Fibroblast of gingiva (primary cell): ENCODE measurements at regions not wholly inside any gene's neighbourhood (a gene's known extent, or its start where the extent isn't known, plus 50 kb on each side); places are given as distances from the start of the nearest gene placed in this dataset.

ENCODE experiments used
- DNase-seq: peaks from one replicate; pipeline ENCODE4 v3.0.0-alpha.2; 2011; ENCODE audit warnings: low read depth

DNA sequence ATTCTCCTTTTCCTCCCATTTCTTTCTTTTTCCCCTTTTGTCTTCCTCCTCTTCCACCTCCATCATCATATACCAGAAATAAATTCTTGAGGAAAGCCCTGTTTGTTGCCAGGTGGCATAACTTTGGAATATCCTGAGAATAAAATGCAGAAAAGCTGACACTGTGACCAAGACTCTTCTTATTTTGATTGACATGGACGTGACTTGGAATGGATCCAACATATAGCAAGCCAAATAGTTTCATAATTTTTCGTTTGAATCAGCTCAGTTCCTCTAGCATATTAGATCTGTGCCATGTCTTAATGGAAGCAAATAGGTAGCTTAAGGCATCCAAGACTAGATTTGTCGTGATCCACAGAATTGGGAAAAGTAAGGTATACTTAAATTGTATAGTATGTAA lies 354.7 kb upstream of the FIGN start:
- DNase-seq, result no peak

DNA sequence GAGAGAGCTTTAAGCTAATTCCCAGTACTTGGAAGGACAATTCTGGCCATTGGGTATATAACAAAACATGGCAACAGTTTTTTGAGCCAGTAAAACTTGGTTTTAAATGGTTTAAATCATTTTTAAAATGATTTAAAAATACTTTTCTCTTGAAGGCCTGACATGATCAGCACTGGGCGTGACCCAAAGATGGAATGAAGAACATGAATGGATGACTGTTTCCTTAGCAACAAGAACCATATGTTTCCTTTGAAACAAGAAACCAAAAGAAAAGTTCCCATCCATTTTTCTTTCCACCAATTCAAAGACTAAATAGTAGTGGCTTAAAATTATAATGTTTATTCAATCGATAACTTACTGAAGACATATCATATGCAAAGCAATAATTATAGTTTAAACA lies 348.3 kb upstream of the FIGN start:
- DNase-seq, result no peak

DNA sequence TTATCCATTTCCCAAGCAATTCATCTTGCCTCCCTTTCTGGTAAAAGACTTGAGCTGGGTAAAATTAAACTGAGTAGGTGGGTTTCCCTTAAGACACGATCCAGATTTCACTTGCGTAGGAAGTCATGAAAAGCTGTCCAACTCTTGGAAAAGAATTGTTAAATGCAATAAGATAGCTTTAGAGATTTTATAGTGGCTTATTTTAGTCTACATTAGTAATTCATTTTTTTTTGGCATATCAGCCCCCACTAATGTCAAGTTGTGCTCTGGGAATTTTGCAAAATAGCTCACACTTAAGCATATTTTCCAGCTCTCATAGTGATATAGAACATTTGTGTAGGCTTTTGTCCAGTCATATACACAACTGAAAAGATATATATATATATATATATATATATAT lies 344.7 kb upstream of the FIGN start:
- DNase-seq, result no peak

DNA sequence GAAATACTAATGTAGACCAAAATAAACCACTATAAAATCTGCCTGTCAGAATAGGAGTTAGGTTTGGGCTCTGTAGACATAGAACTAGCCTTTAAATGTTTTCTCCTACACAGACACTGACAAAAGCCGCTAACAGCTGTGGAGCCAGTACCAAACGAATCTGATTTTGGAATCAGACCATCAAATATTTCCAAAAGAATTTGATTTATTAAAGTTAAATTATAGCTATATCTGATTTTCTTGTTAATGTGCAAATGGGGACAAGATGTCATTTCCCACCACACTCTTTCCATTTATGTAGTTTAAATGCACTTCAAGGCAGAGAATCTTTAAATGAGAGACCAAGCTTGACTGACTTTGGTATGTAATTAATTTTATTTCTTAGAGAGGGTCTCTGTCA lies 343.4 kb upstream of the FIGN start:
- DNase-seq, result no peak

DNA sequence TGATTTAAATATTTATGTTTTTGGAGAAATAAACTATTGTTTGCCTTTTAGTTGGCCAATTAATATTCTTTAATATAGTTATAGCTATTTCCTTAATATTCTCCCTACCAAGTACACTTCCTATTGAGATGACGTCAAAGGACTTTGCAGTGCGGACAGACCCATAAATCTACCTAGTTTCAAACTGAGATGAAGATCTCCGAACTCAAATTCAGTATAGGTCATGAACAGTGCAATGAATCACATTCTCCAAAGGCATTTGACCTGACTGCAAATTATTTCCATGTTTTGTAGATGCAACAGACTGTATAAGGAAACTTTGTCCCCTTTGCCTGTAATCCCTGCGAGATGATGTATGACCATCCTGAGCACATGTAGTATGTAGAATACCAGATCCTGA lies 342.6 kb upstream of the FIGN start:
- DNase-seq, result no peak

- DNase-seq, result peak; percentile 27
Measured at GRCh38 chr2:164073101-164074074, 337.6 kb upstream of the FIGN start.

- no peak for DNase-seq
Measured at GRCh38 chr2:164069540-164069939, 333.7 kb upstream of the FIGN start.

GRCh38 chr2:164068063-164068462 lies 332.3 kb upstream of the FIGN start:
- no peak for DNase-seq

- DNase-seq, result no peak
Measured at GRCh38 chr2:164066095-164066494, 330.3 kb upstream of the FIGN start.

GRCh38 chr2:164065038-164065437 lies 329.2 kb upstream of the FIGN start:
- DNase-seq, result no peak

- DNase-seq, result peak; percentile 9
Measured at GRCh38 chr2:164061129-164061746, 325.4 kb upstream of the FIGN start.

GRCh38 chr2:164060031-164060430 lies 324.2 kb upstream of the FIGN start:
- DNase-seq, result no peak

DNA sequence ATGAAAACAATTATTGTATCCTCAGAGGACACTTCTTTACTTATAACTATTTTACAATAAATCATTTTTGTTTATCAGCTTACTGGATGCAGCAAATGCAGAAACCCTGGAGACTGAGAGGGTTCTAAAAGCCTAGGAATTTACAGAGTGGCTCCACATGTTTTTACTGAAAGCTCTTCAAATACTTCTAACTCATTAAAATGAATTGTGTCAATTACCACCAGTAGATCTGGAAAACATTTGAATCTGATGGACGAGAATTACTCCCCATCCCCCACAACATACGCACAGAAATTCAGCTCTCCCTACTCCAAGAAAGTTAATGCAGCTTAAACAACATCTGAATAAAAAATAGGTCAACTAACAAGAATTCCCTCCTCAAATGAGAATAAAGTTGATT lies 319.8 kb upstream of the FIGN start:
- no peak for DNase-seq

DNA sequence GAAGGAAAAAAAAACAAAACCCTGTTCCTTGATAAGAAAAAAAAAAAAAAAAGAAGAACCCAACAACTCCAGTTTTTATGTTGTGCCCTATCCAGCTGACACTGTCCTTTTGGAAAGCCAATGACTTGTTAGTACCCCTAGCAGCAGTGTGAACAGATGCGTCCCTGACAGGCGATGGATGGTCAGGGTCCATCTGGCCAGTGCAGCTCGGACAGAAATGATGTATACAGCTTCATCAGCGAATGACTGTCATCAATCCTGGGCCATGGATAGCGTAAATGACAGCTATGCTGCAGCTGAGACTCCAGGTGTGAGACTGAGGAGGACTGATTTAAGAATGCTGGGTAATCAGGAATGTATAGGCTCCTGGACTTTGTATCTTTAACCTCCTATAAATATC lies 318.8 kb upstream of the FIGN start:
- DNase-seq, result no peak

GRCh38 chr2:164053021-164053420 lies 317.2 kb upstream of the FIGN start:
- DNase-seq, result no peak

GRCh38 chr2:164052006-164052405 lies 316.2 kb upstream of the FIGN start:
- DNase-seq, result no peak

GRCh38 chr2:164048729-164049128 lies 312.9 kb upstream of the FIGN start:
- DNase-seq, result no peak

GRCh38 chr2:164046040-164046439 lies 310.2 kb upstream of the FIGN start:
- DNase-seq, result no peak

DNA sequence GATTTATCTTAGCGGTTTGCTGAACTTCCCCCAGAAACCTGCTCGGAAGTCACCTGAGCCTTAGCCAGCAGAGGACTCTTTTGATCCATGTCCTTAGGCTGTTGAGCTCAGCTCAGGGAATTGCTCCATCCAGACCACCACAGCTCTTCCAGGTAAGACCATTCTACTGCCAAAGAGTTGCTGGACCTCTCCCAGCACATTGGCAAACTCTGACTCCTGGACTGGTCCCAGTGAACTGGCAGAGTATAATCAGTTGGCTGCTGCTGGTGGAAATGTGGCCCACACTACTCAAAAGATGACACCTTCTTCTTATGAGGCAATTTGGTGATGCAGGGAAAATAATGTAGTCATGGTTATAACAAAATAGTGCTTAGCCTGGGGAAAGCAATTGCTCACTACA lies 308.8 kb upstream of the FIGN start:
- peak; percentile 21 for DNase-seq

GRCh38 chr2:164039270-164039669 lies 303.5 kb upstream of the FIGN start:
- DNase-seq, result no peak

DNA sequence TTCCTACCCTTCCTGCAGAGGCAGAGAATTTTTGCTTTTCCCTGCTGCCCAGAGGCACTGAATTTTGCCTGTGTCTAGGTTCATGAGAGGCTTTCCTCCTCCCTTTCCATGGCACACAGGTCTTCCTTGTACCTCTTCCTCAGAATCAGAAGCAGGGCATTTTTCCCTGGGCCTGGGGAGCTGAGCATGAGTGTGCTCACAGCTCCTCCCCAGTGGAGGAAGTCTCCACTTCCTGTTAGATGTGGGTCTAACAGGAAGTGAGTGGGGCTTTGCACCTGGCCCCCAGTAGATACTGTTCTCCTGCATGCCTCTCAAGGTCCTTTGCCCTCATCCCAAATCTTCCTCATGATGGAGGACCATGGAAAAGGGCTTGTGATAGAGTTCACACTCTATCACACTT lies 297.2 kb upstream of the FIGN start:
- DNase-seq, result no peak

DNA sequence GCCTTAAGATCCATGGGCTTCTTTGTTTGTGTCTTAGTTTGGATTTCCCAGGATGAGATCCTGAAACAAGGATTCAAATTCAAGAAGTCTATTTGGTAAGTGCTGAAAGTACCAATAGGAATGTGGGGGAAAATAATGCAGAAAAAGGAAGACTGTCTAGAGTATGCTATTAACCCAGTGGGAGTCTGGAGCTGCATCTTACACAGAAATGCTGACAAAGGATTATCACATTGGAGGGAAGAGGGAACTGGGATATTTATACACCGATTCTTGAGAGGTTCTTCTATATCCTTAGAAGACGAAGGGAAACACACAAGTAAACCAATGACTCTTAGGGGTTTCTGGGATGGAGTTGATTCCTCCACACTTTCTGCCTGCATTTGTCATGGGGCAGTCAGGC lies 294.8 kb upstream of the FIGN start:
- no peak for DNase-seq

DNA sequence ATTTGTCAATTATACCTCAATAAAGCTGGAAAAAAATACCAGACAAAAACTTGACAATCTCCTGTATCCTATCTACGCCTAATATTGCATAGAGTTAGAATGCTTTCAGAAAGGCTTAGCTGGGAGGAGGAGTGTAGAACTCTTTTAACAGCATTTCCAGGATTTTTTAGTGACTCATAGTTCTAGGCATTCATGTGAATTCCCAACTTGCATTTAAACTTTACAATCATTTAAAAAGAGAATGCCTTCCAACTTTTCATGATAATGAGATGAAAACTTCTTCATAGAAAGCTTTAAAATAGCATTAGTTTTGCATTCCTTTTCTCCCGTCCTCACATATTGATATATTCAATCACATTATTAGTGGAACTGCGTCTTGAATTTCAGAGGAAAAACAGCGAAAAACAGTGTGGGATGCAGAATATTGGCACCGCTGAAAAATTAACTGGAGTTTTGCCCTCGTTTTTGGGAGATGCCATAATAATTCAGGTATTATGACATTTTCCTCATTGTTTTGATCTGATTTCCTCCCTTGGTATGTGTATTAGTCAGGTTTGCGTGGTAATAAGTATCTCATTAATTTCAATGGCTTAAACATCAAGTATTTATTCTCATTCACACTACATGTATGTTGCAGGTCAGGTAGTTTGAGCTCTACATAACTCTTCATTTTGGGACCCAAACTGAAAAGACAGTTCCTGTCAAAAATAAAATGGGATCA lies 293.2 kb upstream of the FIGN start:
- peak; percentile 8 for DNase-seq
